NB4 (cell line): ENCODE measurements at regions not wholly inside any gene's neighbourhood (a gene's known extent, or its start where the extent isn't known, plus 50 kb on each side); places are given as distances from the start of the nearest gene placed in this dataset.

Experiments
- DNase-seq: peaks from one replicate; pipeline ENCODE4 v3.0.0; 2010; ENCODE audit warnings: low read depth
- H3K4me3 ChIP-seq: one replicate; pipeline ENCODE4 v1.5.1; 2011; ENCODE audit warnings: mild to moderate bottlenecking, low read depth, low read length, moderate library complexity
- CTCF ChIP-seq: IDR thresholded peaks from one replicate; pipeline ENCODE4 v1.5.1; 2012; ENCODE audit warnings: low read depth, low read length
- MYC ChIP-seq: IDR thresholded peaks from 2 replicates; pipeline ENCODE4 v1.6.1; 2011; ENCODE audit warnings: low read depth, low read length
- POLR2A ChIP-seq: IDR thresholded peaks from 2 replicates; pipeline ENCODE4 v1.6.1; 2011; ENCODE audit warnings: mild to moderate bottlenecking; ENCODE audit not compliant: insufficient read length; ENCODE audit errors: extremely low read depth
- TF ChIP-seq, protein P1 (sequence below): IDR thresholded peaks from 2 replicates; pipeline ENCODE4 v1.6.1; 2011; ENCODE audit warnings: low read depth, low read length

DNA sequence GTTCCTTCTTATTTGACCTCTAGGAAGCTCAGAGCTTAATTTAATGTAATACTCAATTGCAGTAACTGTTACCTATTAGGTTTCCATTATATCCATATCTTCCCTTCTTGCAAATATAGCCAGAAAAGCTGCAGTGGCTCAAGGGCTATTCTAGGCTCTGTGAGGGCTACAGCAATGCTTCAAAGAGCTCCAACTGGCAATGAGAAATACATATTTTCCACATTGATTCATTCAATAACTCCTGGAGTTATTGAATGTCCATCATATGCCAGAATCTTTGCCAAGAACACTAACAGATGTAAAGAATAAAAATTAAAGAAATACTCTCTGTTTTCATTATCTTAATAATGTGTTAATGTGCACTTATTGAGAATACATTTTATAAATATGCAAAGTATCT, 396.9 kb upstream of the PAPPA start:
- TF ChIP-seq MYC = no peak
- TF ChIP-seq, protein P1, sequence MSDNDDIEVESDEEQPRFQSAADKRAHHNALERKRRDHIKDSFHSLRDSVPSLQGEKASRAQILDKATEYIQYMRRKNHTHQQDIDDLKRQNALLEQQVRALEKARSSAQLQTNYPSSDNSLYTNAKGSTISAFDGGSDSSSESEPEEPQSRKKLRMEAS = no peak
- TF ChIP-seq CTCF = no peak
- no peak for TF ChIP-seq POLR2A
- DNase-seq = no peak
- H3K4me3 ChIP-seq = no peak overlapping the region

DNA sequence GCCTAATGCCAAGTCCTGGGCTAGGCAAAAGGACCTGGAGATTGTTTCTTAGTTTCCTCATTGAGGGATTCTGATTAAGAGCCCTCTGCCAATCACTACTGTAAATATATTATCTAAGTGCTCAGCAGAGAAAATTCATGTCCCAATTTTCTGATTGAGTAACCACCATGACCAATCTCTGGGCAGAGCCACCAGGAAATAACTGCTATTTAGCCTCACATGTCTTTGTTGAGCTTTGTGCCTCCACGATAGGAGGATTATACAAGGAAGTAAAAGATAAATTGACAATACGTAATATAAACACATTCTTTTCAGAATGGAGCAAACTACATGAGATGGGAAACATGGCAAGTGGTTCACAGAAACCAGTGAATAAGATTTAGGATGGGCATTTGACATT, 396.1 kb upstream of the PAPPA start:
- TF ChIP-seq POLR2A (no peak), MYC (no peak), CTCF (no peak)
- TF ChIP-seq, protein P1 = no peak
- no peak overlapping the region for H3K4me3 ChIP-seq
- no peak for DNase-seq

DNA sequence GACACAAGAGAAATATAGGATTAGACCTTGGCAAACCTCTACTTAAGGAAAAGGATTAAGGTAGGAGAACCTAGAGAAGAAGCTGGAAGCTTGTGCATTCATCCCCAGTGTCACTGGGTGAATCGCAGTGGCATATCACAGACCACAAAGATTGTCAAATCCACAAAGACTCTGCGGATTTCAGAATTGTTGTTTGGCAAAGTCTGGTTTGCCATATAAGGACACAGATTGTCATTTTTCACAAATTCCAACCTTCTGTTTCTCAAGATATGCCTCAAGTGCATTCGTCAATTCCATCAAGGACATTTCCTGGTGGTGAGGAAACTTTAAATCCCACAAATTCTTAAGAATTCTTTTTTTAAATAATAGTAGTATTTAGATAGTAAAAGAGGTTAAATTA, 395.1 kb upstream of the PAPPA start:
- TF ChIP-seq POLR2A = no peak
- no peak overlapping the region for H3K4me3 ChIP-seq
- no peak for DNase-seq

GRCh38 chr9:115759426-115759825, 394.2 kb upstream of the PAPPA start:
- DNase-seq = no peak
- no peak overlapping the region for H3K4me3 ChIP-seq
- TF ChIP-seq MYC (no peak), CTCF (no peak), POLR2A (no peak)
- TF ChIP-seq, protein P1 = no peak

DNA sequence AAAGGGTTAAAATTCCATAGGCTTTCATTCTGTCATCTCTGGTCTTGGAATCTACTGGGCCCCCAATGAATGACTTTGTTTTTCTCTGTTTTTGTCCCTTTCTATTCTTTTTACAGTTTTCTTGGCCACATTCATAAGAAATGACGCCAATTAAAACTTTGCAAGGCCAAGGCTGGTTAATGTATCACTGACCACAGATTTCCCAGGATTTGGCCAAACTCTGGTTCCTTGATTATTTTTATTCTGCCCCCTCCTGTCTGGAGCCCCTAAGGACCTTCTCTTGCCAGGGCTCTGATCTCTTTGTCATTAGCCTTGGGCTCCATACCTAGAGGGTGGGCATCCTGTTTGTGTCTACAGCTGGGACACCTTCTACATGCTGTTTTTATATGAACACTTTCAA, 388.9 kb upstream of the PAPPA start:
- no peak overlapping the region for H3K4me3 ChIP-seq
- no peak for TF ChIP-seq POLR2A
- no peak for TF ChIP-seq CTCF
- TF ChIP-seq, protein P1 = no peak
- no peak for TF ChIP-seq MYC
- no peak for DNase-seq

DNA sequence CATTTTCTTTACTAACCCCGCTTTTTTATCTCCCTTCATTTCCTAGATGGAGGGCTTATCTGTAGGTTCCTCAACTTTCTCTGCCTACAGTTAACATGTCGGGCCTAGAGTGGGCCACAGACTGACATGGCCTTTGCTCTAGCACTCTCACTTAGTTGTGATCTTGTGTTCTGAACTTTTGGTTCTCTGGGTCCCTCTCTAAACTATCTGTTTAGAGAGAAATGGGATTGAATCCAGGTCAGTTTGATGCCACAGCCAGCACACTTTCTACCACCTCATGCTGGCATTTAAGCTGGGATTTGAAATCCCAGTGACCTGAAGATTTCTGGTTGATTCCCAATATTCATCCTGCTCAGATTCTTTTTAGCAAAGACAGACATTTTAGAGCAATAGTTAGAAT, 388.5 kb upstream of the PAPPA start:
- H3K4me3 ChIP-seq = no peak overlapping the region
- no peak for DNase-seq
- TF ChIP-seq MYC (no peak), CTCF (no peak), POLR2A (no peak)
- TF ChIP-seq, protein P1 = no peak
